ENCODE measurements at regions not wholly inside any gene's neighbourhood (a gene's known extent, or its start where the extent isn't known, plus 50 kb on each side); places are given as distances from the start of the nearest gene placed in this dataset.

GRCh38 chr16:86898386-86898785 is 320.0 kb downstream of the FOXL1 start:
- TF ChIP-seq, protein P1, sequence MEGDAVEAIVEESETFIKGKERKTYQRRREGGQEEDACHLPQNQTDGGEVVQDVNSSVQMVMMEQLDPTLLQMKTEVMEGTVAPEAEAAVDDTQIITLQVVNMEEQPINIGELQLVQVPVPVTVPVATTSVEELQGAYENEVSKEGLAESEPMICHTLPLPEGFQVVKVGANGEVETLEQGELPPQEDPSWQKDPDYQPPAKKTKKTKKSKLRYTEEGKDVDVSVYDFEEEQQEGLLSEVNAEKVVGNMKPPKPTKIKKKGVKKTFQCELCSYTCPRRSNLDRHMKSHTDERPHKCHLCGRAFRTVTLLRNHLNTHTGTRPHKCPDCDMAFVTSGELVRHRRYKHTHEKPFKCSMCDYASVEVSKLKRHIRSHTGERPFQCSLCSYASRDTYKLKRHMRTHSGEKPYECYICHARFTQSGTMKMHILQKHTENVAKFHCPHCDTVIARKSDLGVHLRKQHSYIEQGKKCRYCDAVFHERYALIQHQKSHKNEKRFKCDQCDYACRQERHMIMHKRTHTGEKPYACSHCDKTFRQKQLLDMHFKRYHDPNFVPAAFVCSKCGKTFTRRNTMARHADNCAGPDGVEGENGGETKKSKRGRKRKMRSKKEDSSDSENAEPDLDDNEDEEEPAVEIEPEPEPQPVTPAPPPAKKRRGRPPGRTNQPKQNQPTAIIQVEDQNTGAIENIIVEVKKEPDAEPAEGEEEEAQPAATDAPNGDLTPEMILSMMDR (IDR thresholded peaks at IDR 0.05; ENCODE audit: low read length), result no peak
- TF ChIP-seq EZH2phosphoT487 (IDR thresholded peaks at IDR 0.05; ENCODE audit: low read length), result no peak
